SK-N-SH (cell line): ENCODE measurements at regions not wholly inside any gene's neighbourhood (a gene's known extent, or its start where the extent isn't known, plus 50 kb on each side); places are given as distances from the start of the nearest gene placed in this dataset.
A peak's percentile ranks its signal among the peaks of the same experiment; 100 is the strongest.

ENCODE experiments used
- CTCF ChIA-PET: fragments of 300-600, 350-600 bp; formaldehyde crosslinking; extraction: SDS; loops from one replicate; lab custom pipeline; 2021; lab: Yijun Ruan, JAX
- POLR2A ChIA-PET: fragments of 350-600 bp; sonication (Branson Sonifier 250); formaldehyde crosslinking; extraction: SDS; loops from one replicate; lab custom pipeline; 2020; ENCODE audit warnings: antibody characterized with exemption, inconsistent platforms; lab: Yijun Ruan, JAX
- DNase-seq: peaks from one replicate; pipeline ENCODE4 v3.0.0; 2012
- H2AFZ ChIP-seq: fragments of 200-600 bp; sonication (generic); 2 replicates; pipeline ENCODE4 v1.8.1; 2016; ENCODE audit warnings: antibody characterized with exemption, mild to moderate bottlenecking, low read depth
- H3F3A ChIP-seq: fragments of 200-600 bp; sonication (generic); replicated peaks from 2 replicates; pipeline ENCODE3; 2016; ENCODE audit warnings: antibody characterized with exemption, mild to moderate bottlenecking; ENCODE audit not compliant: insufficient read depth
- H3K27ac ChIP-seq, 2 experiments: fragments of 200-500 bp in 1 of 2; fragments of 200-600 bp in 1 of 2; sonication (Bioruptor generic) in 1 of 2; sonication (generic), shearing (Covaris generic) in 1 of 2; 2 replicates each; pipeline versions ENCODE4 v1.5.1 to v1.6.1; 2014 to 2016; ENCODE audit warnings: low read depth in 2 of 2, inconsistent platforms in 1 of 2, low read length in 1 of 2, mild to moderate bottlenecking in 1 of 2, mixed read lengths in 1 of 2
- H3K27me3 ChIP-seq: fragments of 200-600 bp; sonication (generic), shearing (Covaris generic); 2 replicates; pipeline ENCODE4 v1.6.1; 2016; ENCODE audit warnings: mixed run types; ENCODE audit not compliant: insufficient read depth
- H3K36me3 ChIP-seq, 2 experiments: fragments of 200-500 bp in 1 of 2; fragments of 200-600 bp in 1 of 2; sonication (Bioruptor generic) in 1 of 2; sonication (generic) in 1 of 2; replicated peaks in 1 of 2; 2 replicates each; pipeline versions ENCODE3 to v1.5.1; 2014 to 2016; ENCODE audit warnings: low read length in 1 of 2, mild to moderate bottlenecking in 1 of 2; ENCODE audit not compliant: insufficient read depth in 2 of 2, control insufficient read depth in 1 of 2
- H3K4me1 ChIP-seq, 2 experiments: fragments of 200-500 bp in 1 of 2; fragments of 200-600 bp in 1 of 2; sonication (Bioruptor generic) in 1 of 2; sonication (generic), shearing (Covaris generic) in 1 of 2; 2 replicates each; pipeline versions ENCODE4 v1.5.1 to v1.6.1; 2014 to 2016; ENCODE audit warnings: low read depth in 1 of 2, low read length in 1 of 2, mixed run types in 1 of 2; ENCODE audit not compliant: insufficient read depth in 2 of 2, control insufficient read depth in 1 of 2
- H3K4me2 ChIP-seq: fragments of 200-600 bp; sonication (generic), shearing (Covaris generic); 2 replicates; pipeline ENCODE4 v1.6.1; 2017; ENCODE audit warnings: mixed run types
- H3K4me3 ChIP-seq, 2 experiments: fragments of 200-500 bp in 1 of 2; fragments of 200-600 bp in 1 of 2; sonication (Bioruptor generic) in 1 of 2; sonication (generic), shearing (Covaris generic) in 1 of 2; 2 replicates each; pipeline versions ENCODE4 v1.5.1 to v1.8.1; 2014 to 2016; ENCODE audit warnings: low read depth in 2 of 2, inconsistent platforms in 1 of 2, low read length in 1 of 2, mild to moderate bottlenecking in 1 of 2, mixed read lengths in 1 of 2, moderate library complexity in 1 of 2
- H3K79me2 ChIP-seq: fragments of 200-600 bp; sonication (generic); 2 replicates; pipeline ENCODE4 v1.8.1; 2017; ENCODE audit warnings: mild to moderate bottlenecking; ENCODE audit not compliant: insufficient read depth
- H3K9ac ChIP-seq: fragments of 200-600 bp; sonication (generic); 2 replicates; pipeline ENCODE4 v1.6.1; 2017; ENCODE audit warnings: mixed run types
- H3K9me2 ChIP-seq: fragments of 200-600 bp; sonication (generic); 2 replicates; pipeline ENCODE4 v1.6.1; 2017; ENCODE audit warnings: mixed run types
- H3K9me3 ChIP-seq: fragments of 200-600 bp; sonication (generic); 2 replicates; pipeline ENCODE4 v1.6.1; 2017; ENCODE audit warnings: mixed run types, mild to moderate bottlenecking, moderate library complexity
- H4K20me1 ChIP-seq: fragments of 200-600 bp; sonication (generic); 2 replicates; pipeline ENCODE4 v1.6.1; 2017; ENCODE audit warnings: mild to moderate bottlenecking, mixed run types; ENCODE audit not compliant: insufficient read depth
- CHD2 ChIP-seq: fragments of 150-350 bp; IDR thresholded peaks from 2 replicates; pipeline ENCODE4 v1.6.1; 2018; ENCODE audit warnings: low read length; ENCODE audit not compliant: partially characterized antibody
- FOXM1 ChIP-seq: IDR thresholded peaks from 2 replicates; pipeline ENCODE4 v1.4.0; 2012; ENCODE audit warnings: low read depth, mild to moderate bottlenecking
- JUND ChIP-seq: IDR thresholded peaks from 2 replicates; pipeline ENCODE4 v1.4.0; 2012
- POLR2AphosphoS5 ChIP-seq: IDR thresholded peaks from 2 replicates; pipeline ENCODE4 v1.6.1; 2012; ENCODE audit warnings: low read depth, low read length
- RAD21 ChIP-seq: IDR thresholded peaks from 2 replicates; pipeline ENCODE4 v1.6.1; 2012; ENCODE audit warnings: mild to moderate bottlenecking, low read length
- RCOR1 ChIP-seq: fragments of 150-350 bp; IDR thresholded peaks from 2 replicates; pipeline ENCODE4 v1.6.1; 2017; ENCODE audit warnings: antibody characterized with exemption, low read length
- REST ChIP-seq: IDR thresholded peaks from 2 replicates; pipeline ENCODE4 v1.6.1; 2012; ENCODE audit warnings: mild to moderate bottlenecking, low read depth, low read length, moderate library complexity
- RFX5 ChIP-seq: IDR thresholded peaks from 2 replicates; pipeline ENCODE4 v1.6.1; 2012; ENCODE audit warnings: mild to moderate bottlenecking, improper control_type of control experiment, low read length
- SMC3 ChIP-seq: IDR thresholded peaks from 2 replicates; pipeline ENCODE4 v1.6.1; 2012; ENCODE audit warnings: low read depth, low read length, improper control_type of control experiment
- TAF1 ChIP-seq: IDR thresholded peaks from 2 replicates; pipeline ENCODE4 v1.6.1; 2012; ENCODE audit warnings: low read depth, mild to moderate bottlenecking, low read length, moderate library complexity, borderline replicate concordance
- USF2 ChIP-seq: fragments of 150-350 bp; IDR thresholded peaks from 2 replicates; pipeline ENCODE4 v1.6.1; 2017; ENCODE audit warnings: antibody characterized with exemption, low read length, low read depth, borderline replicate concordance
- WGBS: methylation state at CpG from one replicate; pipeline ENCODE4 v1.1.6; 2017; ENCODE audit warnings: low lambda C conversion rate; 5-methylcytosine and 5-hydroxymethylcytosine counted together
- TF ChIP-seq, protein P1 (sequence below): fragments of 200-600 bp; sonication (generic); IDR thresholded peaks from 2 replicates; pipeline ENCODE4 v1.6.1; 2017; ENCODE audit warnings: antibody characterized with exemption, mild to moderate bottlenecking, moderate library complexity
- TF ChIP-seq, protein P2 (sequence below): IDR thresholded peaks from 2 replicates; pipeline ENCODE4; 2012
- TF ChIP-seq, protein P3 (sequence below): IDR thresholded peaks from 2 replicates; pipeline ENCODE4 v1.4.0; 2012; ENCODE audit warnings: low read depth

GRCh38 chr5:18465833-18466681 is 831.8 kb downstream of the TAF11L14 start:
- 45% methylated on average over 11 of the region's 11 CpGs for WGBS
- CTCF ChIA-PET, result interaction anchor here (0.5 to 2.9 kb wide), 42 partner anchors 9 to 1484 kb away, joined by 3 to 46 read pairs (median 3); no protein-coding TSS in a partner anchor

DNA sequence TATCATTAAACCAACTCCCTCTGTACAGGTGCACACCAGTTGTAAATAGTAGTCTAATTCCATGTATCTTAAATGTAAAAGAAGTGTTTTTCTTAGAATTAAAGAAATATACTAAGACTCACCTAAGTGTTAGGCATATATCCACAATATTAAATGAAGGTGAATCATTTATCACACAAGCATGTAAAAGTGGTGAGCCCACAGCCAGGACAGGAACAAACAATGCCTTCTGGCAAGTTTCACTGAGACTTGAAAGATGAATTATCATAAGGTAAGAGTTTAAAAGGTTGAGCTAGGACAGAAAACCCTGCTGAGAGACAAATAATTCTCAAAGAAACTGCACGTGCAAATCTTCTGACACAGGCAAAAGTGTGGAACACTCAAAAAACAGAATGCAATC is 832.5 kb downstream of the TAF11L14 start:
- Histone ChIP-seq H3K9ac (no peak overlapping the region), H4K20me1 (no peaks in the 10 kb centered on the region), H3K79me2 (no peaks in the 10 kb centered on the region), H3K27me3 (no peaks in the 10 kb centered on the region), H3K9me3 (no peaks in the 10 kb centered on the region), H3F3A (no peaks in the 10 kb centered on the region), H3K4me3 (no peak overlapping the region), H2AFZ (no peak overlapping the region), H3K4me2 (no peak overlapping the region), H3K4me1 (no peaks in the 10 kb centered on the region; a peak in 1 of 4 replicates), H3K9me2 (no peaks in the 10 kb centered on the region), H3K27ac (no peak overlapping the region), H3K36me3 (no peaks in the 10 kb centered on the region)
- CTCF ChIA-PET, result interaction anchor here (0.5 to 2.9 kb wide), 37 partner anchors 9 to 1484 kb away, joined by 3 to 46 read pairs (median 4); no protein-coding TSS in a partner anchor
- POLR2A ChIA-PET, result no interaction called here
- WGBS, result 25% methylated on average over 1 of the region's 1 CpG
- no peak for DNase-seq
- TF ChIP-seq CHD2 (no peak), RCOR1 (no peak), SMC3 (no peak), JUND (no peak), POLR2AphosphoS5 (no peak), REST (no peak)
- TF ChIP-seq, protein P1, sequence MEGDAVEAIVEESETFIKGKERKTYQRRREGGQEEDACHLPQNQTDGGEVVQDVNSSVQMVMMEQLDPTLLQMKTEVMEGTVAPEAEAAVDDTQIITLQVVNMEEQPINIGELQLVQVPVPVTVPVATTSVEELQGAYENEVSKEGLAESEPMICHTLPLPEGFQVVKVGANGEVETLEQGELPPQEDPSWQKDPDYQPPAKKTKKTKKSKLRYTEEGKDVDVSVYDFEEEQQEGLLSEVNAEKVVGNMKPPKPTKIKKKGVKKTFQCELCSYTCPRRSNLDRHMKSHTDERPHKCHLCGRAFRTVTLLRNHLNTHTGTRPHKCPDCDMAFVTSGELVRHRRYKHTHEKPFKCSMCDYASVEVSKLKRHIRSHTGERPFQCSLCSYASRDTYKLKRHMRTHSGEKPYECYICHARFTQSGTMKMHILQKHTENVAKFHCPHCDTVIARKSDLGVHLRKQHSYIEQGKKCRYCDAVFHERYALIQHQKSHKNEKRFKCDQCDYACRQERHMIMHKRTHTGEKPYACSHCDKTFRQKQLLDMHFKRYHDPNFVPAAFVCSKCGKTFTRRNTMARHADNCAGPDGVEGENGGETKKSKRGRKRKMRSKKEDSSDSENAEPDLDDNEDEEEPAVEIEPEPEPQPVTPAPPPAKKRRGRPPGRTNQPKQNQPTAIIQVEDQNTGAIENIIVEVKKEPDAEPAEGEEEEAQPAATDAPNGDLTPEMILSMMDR, result no peak
- TF ChIP-seq, protein P2, sequence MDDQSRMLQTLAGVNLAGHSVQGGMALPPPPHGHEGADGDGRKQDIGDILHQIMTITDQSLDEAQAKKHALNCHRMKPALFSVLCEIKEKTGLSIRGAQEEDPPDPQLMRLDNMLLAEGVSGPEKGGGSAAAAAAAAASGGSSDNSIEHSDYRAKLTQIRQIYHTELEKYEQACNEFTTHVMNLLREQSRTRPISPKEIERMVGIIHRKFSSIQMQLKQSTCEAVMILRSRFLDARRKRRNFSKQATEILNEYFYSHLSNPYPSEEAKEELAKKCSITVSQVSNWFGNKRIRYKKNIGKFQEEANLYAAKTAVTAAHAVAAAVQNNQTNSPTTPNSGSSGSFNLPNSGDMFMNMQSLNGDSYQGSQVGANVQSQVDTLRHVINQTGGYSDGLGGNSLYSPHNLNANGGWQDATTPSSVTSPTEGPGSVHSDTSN, result no peak

More at GRCh38 chr5:18465833-18466681, 831.8 kb downstream of the TAF11L14 start:
- DNase-seq, result peak; percentile 51
- no peaks in the 10 kb centered on the region for H3K9me3 ChIP-seq
- no peak overlapping the region for H3K27ac ChIP-seq
- H3K27me3 ChIP-seq, result no peaks in the 10 kb centered on the region
- no peak overlapping the region for H3K9ac ChIP-seq
- no peaks in the 10 kb centered on the region for H3K9me2 ChIP-seq
- H3F3A ChIP-seq, result no peaks in the 10 kb centered on the region
- no peaks in the 10 kb centered on the region for H3K36me3 ChIP-seq
- POLR2A ChIA-PET, result no interaction called here
- H2AFZ ChIP-seq, result no peak overlapping the region
- no peaks in the 10 kb centered on the region for H4K20me1 ChIP-seq
- H3K4me3 ChIP-seq, result no peak overlapping the region; a peak in 1 of 4 replicates
- no peaks in the 10 kb centered on the region for H3K79me2 ChIP-seq
- H3K4me2 ChIP-seq, result no peak overlapping the region
- H3K4me1 ChIP-seq, result no peaks in the 10 kb centered on the region; a peak in 1 of 4 replicates
- TF ChIP-seq RAD21 (peak; percentile 90), RFX5 (no peak), SMC3 (peak; percentile 82), USF2 (no peak), TAF1 (no peak), FOXM1 (no peak)
- TF ChIP-seq, protein P1, result peak; percentile 89
- TF ChIP-seq, protein P3, sequence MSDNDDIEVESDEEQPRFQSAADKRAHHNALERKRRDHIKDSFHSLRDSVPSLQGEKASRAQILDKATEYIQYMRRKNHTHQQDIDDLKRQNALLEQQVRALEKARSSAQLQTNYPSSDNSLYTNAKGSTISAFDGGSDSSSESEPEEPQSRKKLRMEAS, result no peak
